ENCODE measurements at regions not wholly inside any gene's neighbourhood (a gene's known extent, or its start where the extent isn't known, plus 50 kb on each side); places are given as distances from the start of the nearest gene placed in this dataset.

DNA sequence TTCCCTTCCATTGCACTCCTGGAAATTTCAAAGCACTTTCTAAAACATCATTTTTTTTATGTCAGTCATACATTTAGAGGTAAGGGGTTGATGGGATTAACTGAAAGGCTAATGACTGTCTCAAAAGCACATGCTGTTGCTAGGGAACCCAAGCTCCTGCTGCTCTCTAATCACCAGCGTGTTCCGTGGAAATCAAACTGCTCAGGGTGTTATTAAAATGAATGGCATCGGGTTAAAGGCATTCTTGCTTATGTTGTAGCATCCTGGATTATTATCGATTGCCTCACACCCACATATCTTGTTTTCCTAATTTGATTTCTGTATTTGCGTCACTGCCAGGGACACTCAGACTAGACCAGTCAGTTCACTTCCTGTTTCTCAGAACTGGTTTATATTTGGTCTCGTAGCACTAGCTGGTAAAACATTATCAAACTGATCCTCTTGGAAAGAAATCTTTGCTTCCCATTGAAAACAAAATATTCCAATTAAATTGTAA is 216.5 kb upstream of the MKLN1 start:
- TF ChIP-seq, protein P1, sequence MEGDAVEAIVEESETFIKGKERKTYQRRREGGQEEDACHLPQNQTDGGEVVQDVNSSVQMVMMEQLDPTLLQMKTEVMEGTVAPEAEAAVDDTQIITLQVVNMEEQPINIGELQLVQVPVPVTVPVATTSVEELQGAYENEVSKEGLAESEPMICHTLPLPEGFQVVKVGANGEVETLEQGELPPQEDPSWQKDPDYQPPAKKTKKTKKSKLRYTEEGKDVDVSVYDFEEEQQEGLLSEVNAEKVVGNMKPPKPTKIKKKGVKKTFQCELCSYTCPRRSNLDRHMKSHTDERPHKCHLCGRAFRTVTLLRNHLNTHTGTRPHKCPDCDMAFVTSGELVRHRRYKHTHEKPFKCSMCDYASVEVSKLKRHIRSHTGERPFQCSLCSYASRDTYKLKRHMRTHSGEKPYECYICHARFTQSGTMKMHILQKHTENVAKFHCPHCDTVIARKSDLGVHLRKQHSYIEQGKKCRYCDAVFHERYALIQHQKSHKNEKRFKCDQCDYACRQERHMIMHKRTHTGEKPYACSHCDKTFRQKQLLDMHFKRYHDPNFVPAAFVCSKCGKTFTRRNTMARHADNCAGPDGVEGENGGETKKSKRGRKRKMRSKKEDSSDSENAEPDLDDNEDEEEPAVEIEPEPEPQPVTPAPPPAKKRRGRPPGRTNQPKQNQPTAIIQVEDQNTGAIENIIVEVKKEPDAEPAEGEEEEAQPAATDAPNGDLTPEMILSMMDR (IDR thresholded peaks at IDR 0.05), result no peak
- Histone ChIP-seq H3K4me3 (ENCODE audit: low read length) (peak overlapping the region; percentile 54), H3K4me1 (ENCODE audit: insufficient read depth, low read length) (peaks cover 28% of the 10 kb centered on the region), H3K27me3 (ENCODE audit: control insufficient read depth in 1 of 2, insufficient read depth in 2 of 2, low read length in 2 of 2) (no peaks in the 10 kb centered on the region), H3K9me3 (ENCODE audit: control insufficient read depth in 1 of 2, insufficient read depth in 1 of 2, low read length in 2 of 2) (no peaks in the 10 kb centered on the region), H3K27ac (ENCODE audit: low read depth in 1 of 2, low read length in 2 of 2) (no peak overlapping the region), H3K36me3 (ENCODE audit: insufficient read depth, low read length) (no peaks in the 10 kb centered on the region)
- peaks cover 28% of the 10 kb centered on the region for H3K36me3 Mint-ChIP-seq (ENCODE audit: low read depth)
- peaks cover 6% of the 10 kb centered on the region for H3K27me3 Mint-ChIP-seq
- intact Hi-C loops (cut with DNase I, micrococcal nuclease), result loop anchor here in 1 of 2 experiments (5.0 kb wide), 1 partner anchor 126 kb away; no protein-coding TSS in a partner anchor
- ATAC-seq (ENCODE audit: poor library complexity) (peak; percentile 6), DNase-seq (peak in 5 of 14 experiments; percentile 14 to 77 (median 63))
- peaks cover 44% of the 10 kb centered on the region for H3K4me1 Mint-ChIP-seq (ENCODE audit: low read depth)
- ChIA-PET CTCF (interaction anchor here (1.0 to 1.1 kb wide), 2 partner anchors 42 to 129 kb away, joined by 3 read pairs; no protein-coding TSS in a partner anchor), POLR2A (interaction anchor here (0.6 to 5.2 kb wide), 7 partner anchors 54 to 217 kb away, joined by 4 to 36 read pairs (median 18); partner anchors contain the start of gene MKLN1)
- H3K27ac Mint-ChIP-seq, result peak overlapping the region; percentile 76
- peak overlapping the region; percentile 77 for H3K4me3 Mint-ChIP-seq
- H3K9me3 Mint-ChIP-seq, result no peaks in the 10 kb centered on the region

DNA sequence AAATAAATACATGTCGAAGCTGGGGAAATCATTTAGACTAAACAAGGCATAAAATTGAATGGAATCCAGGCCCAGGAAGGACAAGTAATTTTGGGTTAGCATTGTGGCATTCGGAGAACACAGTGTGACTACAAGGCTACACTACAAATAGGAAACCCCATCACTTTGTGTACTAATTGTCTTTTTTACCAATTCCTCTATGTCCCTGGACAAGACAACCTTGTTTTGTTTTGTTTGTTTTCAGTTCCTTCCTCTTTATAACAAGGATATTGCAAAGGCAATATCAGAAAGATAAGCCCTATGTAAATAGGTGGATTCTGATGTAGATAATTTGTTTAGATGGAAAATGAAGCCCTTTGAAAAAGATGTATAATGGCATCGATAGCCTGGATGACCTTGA is 215.9 kb upstream of the MKLN1 start:
- H3K4me1 ChIP-seq (ENCODE audit: insufficient read depth, low read length), result peaks cover 28% of the 10 kb centered on the region
- H3K4me3 Mint-ChIP-seq, result no peak overlapping the region
- no peak for ATAC-seq (ENCODE audit: poor library complexity)
- peaks cover 22% of the 10 kb centered on the region for H3K36me3 Mint-ChIP-seq (ENCODE audit: low read depth)
- H3K27me3 Mint-ChIP-seq, result no peaks in the 10 kb centered on the region
- peak overlapping the region; percentile 18 for H3K27ac Mint-ChIP-seq
- H3K36me3 ChIP-seq (ENCODE audit: insufficient read depth, low read length), result no peaks in the 10 kb centered on the region
- no peak for DNase-seq
- H3K4me3 ChIP-seq (ENCODE audit: low read length), result no peak overlapping the region
- intact Hi-C loops (cut with DNase I, micrococcal nuclease), result loop anchor here in 1 of 2 experiments (5.0 kb wide), 1 partner anchor 126 kb away; no protein-coding TSS in a partner anchor
- ChIA-PET POLR2A (interaction anchor here (2.0 to 3.5 kb wide), 4 partner anchors 55 to 216 kb away, joined by 8 to 27 read pairs (median 20); partner anchors contain the start of gene MKLN1), CTCF (interaction anchor here (1.1 kb wide), 1 partner anchor 130 kb away, joined by 3 read pairs; no protein-coding TSS in a partner anchor)
- H3K27me3 ChIP-seq (ENCODE audit: control insufficient read depth in 1 of 2, insufficient read depth in 2 of 2, low read length in 2 of 2), result no peaks in the 10 kb centered on the region
- TF ChIP-seq, protein P1 (IDR thresholded peaks at IDR 0.05), result no peak
- no peaks in the 10 kb centered on the region for H3K9me3 ChIP-seq (ENCODE audit: control insufficient read depth in 1 of 2, insufficient read depth in 1 of 2, low read length in 2 of 2)
- H3K4me1 Mint-ChIP-seq (ENCODE audit: low read depth), result peaks cover 38% of the 10 kb centered on the region
- H3K9me3 Mint-ChIP-seq, result no peaks in the 10 kb centered on the region
- no peak overlapping the region for H3K27ac ChIP-seq (ENCODE audit: low read depth in 1 of 2, low read length in 2 of 2)

DNA sequence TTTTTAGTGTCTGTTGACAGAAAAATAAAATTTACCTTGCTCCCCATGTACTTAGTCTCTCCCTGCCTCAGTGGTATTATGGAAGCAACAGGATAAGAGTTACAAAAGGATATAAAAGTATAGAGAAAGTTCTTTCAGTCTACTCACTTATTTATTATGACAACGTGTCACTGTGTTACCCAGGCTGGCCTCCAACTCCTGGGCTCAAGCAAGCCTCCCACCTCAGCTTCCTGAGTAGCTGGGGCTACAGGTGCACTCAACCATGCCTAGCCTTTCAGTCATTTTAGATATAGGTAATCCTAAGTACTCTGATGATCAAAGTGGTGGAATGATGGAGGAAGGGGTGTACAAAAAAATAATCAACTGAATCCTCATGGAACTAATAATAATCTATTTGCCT is 215.2 kb upstream of the MKLN1 start:
- POLR2A ChIA-PET, result no interaction called here
- H3K4me3 Mint-ChIP-seq, result no peak overlapping the region
- no peak for DNase-seq
- H3K4me1 Mint-ChIP-seq (ENCODE audit: low read depth), result peaks cover 38% of the 10 kb centered on the region
- no peak for ATAC-seq (ENCODE audit: poor library complexity)
- Histone ChIP-seq H3K4me3 (ENCODE audit: low read length) (no peak overlapping the region), H3K9me3 (ENCODE audit: control insufficient read depth in 1 of 2, insufficient read depth in 1 of 2, low read length in 2 of 2) (no peaks in the 10 kb centered on the region), H3K27ac (ENCODE audit: low read depth in 1 of 2, low read length in 2 of 2) (no peak overlapping the region), H3K36me3 (ENCODE audit: insufficient read depth, low read length) (no peaks in the 10 kb centered on the region), H3K27me3 (ENCODE audit: control insufficient read depth in 1 of 2, insufficient read depth in 2 of 2, low read length in 2 of 2) (no peaks in the 10 kb centered on the region), H3K4me1 (ENCODE audit: insufficient read depth, low read length) (peaks cover 28% of the 10 kb centered on the region)
- peaks cover 15% of the 10 kb centered on the region for H3K36me3 Mint-ChIP-seq (ENCODE audit: low read depth)
- intact Hi-C loops (cut with DNase I, micrococcal nuclease), result loop anchor here in 1 of 2 experiments (5.0 kb wide), 1 partner anchor 125 kb away; no protein-coding TSS in a partner anchor
- H3K9me3 Mint-ChIP-seq, result no peaks in the 10 kb centered on the region
- TF ChIP-seq, protein P1 (IDR thresholded peaks at IDR 0.05), result no peak
- H3K27ac Mint-ChIP-seq, result peak overlapping the region; percentile 18
- H3K27me3 Mint-ChIP-seq, result no peaks in the 10 kb centered on the region
- CTCF ChIA-PET, result interaction anchor here (1.0 to 1.3 kb wide), 2 partner anchors 10 to 77 kb away, joined by 3 read pairs; no protein-coding TSS in a partner anchor
